Activated CD8-positive, alpha-beta memory T cell treated with anti-CD3 and anti-CD28 coated beads for 36 hours (primary cell): ENCODE measurements at regions not wholly inside any gene's neighbourhood (a gene's known extent, or its start where the extent isn't known, plus 50 kb on each side); places are given as distances from the start of the nearest gene placed in this dataset.
"Not testable (repeated sequence)": the region's sequence is repeated elsewhere in the genome, so short reads cannot be mapped to it uniquely, and the experiment has no call there.

Source experiments
- CTCF ChIA-PET: fragments of 350-600 bp; sonication (Branson Sonifier 250); formaldehyde crosslinking; loops from one replicate; lab custom pipeline; 2021; ENCODE audit warnings: antibody characterized with exemption; lab: Charles Lee
- POLR2A ChIA-PET: fragments of 350-600 bp; sonication (Branson Sonifier 250); formaldehyde crosslinking; loops from one replicate; lab custom pipeline; 2021; ENCODE audit warnings: antibody characterized with exemption; lab: Charles Lee

- CTCF ChIA-PET, result interaction anchor here (1.2 kb wide), 1 partner anchor 88 kb away, joined by 3 read pairs; no protein-coding TSS in a partner anchor
- POLR2A ChIA-PET, result interaction anchor here (0.6 kb wide), 1 partner anchor 68 kb away, joined by 3 read pairs; no protein-coding TSS in a partner anchor
These were observed 79.6 kb upstream of the ANKRD1 start for GRCh38 chr10:91000470-91000869.

- CTCF ChIA-PET, result no interaction called here
- POLR2A ChIA-PET, result interaction anchor here (0.6 kb wide), 1 partner anchor 68 kb away, joined by 3 read pairs; no protein-coding TSS in a partner anchor
These were observed 80.1 kb upstream of the ANKRD1 start for GRCh38 chr10:91000985-91001384.

GRCh38 chr10:91002656-91003055 is 81.8 kb upstream of the ANKRD1 start:
- CTCF ChIA-PET, result no interaction called here
- POLR2A ChIA-PET, result no interaction called here

GRCh38 chr10:91003379-91003778 is 82.5 kb upstream of the ANKRD1 start:
- POLR2A ChIA-PET, CTCF ChIA-PET: not testable (repeated sequence)

- ChIA-PET CTCF (interaction anchor here (0.8 to 3.6 kb wide), 5 partner anchors 10 to 245 kb away, joined by 3 to 27 read pairs (median 4); partner anchors contain the start of gene RPP30), POLR2A (interaction anchor here (0.6 kb wide), 1 partner anchor 215 kb away, joined by 3 read pairs; no protein-coding TSS in a partner anchor)
These were observed 84.4 kb upstream of the ANKRD1 start for GRCh38 chr10:91005276-91005675.

GRCh38 chr10:91006001-91006751 is 85.3 kb upstream of the ANKRD1 start:
- ChIA-PET CTCF (interaction anchor here (0.8 to 3.6 kb wide), 13 partner anchors 11 to 385 kb away, joined by 3 to 27 read pairs (median 3); partner anchors contain the start of gene RPP30), POLR2A (interaction anchor here (0.6 to 0.7 kb wide), 2 partner anchors 214 to 244 kb away, joined by 3 to 6 read pairs; no protein-coding TSS in a partner anchor)

- CTCF ChIA-PET, result interaction anchor here (0.8 to 3.6 kb wide), 11 partner anchors 12 to 384 kb away, joined by 3 to 27 read pairs (median 3); partner anchors contain the start of gene RPP30
- POLR2A ChIA-PET, result interaction anchor here (0.6 to 0.7 kb wide), 2 partner anchors 134 to 244 kb away, joined by 3 to 6 read pairs; no protein-coding TSS in a partner anchor
These were observed 86.0 kb upstream of the ANKRD1 start for GRCh38 chr10:91006752-91007346.

- CTCF ChIA-PET, result interaction anchor here (1.4 to 3.6 kb wide), 3 partner anchors 12 to 243 kb away, joined by 3 to 27 read pairs (median 6); no protein-coding TSS in a partner anchor
- POLR2A ChIA-PET, result interaction anchor here (0.6 kb wide), 1 partner anchor 135 kb away, joined by 3 read pairs; no protein-coding TSS in a partner anchor
These were observed 86.8 kb upstream of the ANKRD1 start for GRCh38 chr10:91007655-91008054.

GRCh38 chr10:91009121-91009520 is 88.2 kb upstream of the ANKRD1 start:
- POLR2A ChIA-PET, result interaction anchor here (0.6 kb wide), 1 partner anchor 35 kb away, joined by 3 read pairs; no protein-coding TSS in a partner anchor
- CTCF ChIA-PET, result interaction anchor here (0.6 to 1.5 kb wide), 3 partner anchors 71 to 242 kb away, joined by 3 to 4 read pairs (median 3); no protein-coding TSS in a partner anchor

- ChIA-PET CTCF (no interaction called here), POLR2A (no interaction called here)
These were observed 90.1 kb upstream of the ANKRD1 start for GRCh38 chr10:91010952-91011351.

GRCh38 chr10:91012502-91012901 is 91.6 kb upstream of the ANKRD1 start:
- ChIA-PET CTCF (no interaction called here), POLR2A (no interaction called here)

GRCh38 chr10:91013985-91014384 is 93.1 kb upstream of the ANKRD1 start:
- CTCF ChIA-PET, result no interaction called here
- POLR2A ChIA-PET, result no interaction called here

- POLR2A ChIA-PET, result no interaction called here
- CTCF ChIA-PET, result no interaction called here
These were observed 96.3 kb upstream of the ANKRD1 start for GRCh38 chr10:91017198-91017597.

- CTCF ChIA-PET, result no interaction called here
- POLR2A ChIA-PET, result no interaction called here
These were observed 101.0 kb upstream of the ANKRD1 start for GRCh38 chr10:91021901-91022300.

- CTCF ChIA-PET, result no interaction called here
- POLR2A ChIA-PET, result no interaction called here
These were observed 101.5 kb upstream of the ANKRD1 start for GRCh38 chr10:91022390-91022789.

GRCh38 chr10:91022924-91023699 is 102.2 kb upstream of the ANKRD1 start:
- ChIA-PET POLR2A (no interaction called here), CTCF (no interaction called here)

- POLR2A ChIA-PET, result no interaction called here
These were observed 103.0 kb upstream of the ANKRD1 start for GRCh38 chr10:91023700-91024398.

GRCh38 chr10:91024541-91024940 is 103.7 kb upstream of the ANKRD1 start:
- ChIA-PET CTCF (no interaction called here), POLR2A (no interaction called here)

More at GRCh38 chr10:91023700-91024398, 103.0 kb upstream of the ANKRD1 start:
- CTCF ChIA-PET, result no interaction called here
